ENCODE measurements at regions not wholly inside any gene's neighbourhood (a gene's known extent, or its start where the extent isn't known, plus 50 kb on each side); places are given as distances from the start of the nearest gene placed in this dataset.
"Not testable (repeated sequence)": the region's sequence is repeated elsewhere in the genome, so short reads cannot be mapped to it uniquely, and the experiment has no call there.

GRCh38 chr2:172294983-172295382, 132.4 kb upstream of the ITGA6 start:
- DNase-seq = no peak

DNA sequence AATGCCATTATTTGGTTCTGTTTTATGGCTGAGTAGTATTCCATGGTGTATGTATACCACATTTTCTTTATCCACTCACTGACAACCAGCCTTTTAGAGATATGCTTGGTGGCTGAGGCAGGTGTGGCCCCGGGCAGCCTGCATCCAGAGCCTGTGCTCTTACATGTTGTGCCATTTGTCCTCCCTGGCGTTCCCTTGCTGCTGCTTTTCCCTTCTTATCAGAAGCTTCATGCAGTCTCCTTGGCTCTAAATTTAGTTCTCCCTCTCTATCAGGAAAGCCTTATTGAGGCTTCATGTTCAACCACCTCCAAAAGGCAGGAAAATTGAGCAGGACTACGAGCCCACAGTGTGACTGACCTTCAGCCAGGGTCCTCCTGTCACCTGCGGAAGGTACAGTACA, 131.7 kb upstream of the ITGA6 start:
- DNase-seq = no peak

- DNase-seq = no peak
Measured at GRCh38 chr2:172296267-172297046, 130.9 kb upstream of the ITGA6 start.

- DNase-seq = no peak
Measured at GRCh38 chr2:172297531-172297930, 129.9 kb upstream of the ITGA6 start.

DNA sequence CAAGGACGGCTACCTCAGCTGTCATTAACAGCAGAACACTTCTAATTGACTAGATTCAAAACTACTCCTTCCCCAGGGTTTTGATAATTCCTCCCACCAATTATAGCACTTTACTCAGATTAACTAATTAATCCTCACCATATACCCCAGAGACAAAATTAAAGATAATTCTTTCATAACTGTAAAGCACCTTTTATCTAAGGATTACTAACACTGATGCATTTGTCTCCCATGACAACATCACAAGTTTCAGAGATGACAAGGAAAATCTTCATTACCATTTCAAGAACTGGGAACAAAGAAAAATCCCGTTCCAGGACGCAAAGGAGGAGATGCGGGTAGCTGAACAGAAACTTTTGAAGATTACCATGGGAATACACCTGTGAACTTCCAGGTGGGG, 129.4 kb upstream of the ITGA6 start:
- DNase-seq = no peak

DNA sequence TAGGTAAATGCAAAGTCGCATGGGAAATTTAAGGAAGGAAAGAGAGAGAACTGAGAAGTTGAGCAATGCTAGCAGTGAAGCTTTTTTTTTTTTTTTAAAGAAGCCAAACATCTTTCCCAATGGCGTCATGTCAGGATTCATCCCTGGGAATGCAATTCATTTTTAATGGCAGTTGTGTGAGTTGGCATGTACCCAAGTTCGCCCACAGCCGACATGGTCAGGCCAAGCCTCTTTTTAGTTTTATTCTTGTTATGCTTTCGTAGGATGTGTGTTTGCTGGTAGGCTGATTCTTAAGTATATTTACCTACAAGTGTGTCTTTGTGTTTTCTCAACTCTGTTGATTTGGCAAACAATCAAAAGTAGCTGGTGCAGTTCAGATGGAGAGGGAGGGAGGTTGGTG, 127.6 kb upstream of the ITGA6 start:
- DNase-seq = no peak

DNA sequence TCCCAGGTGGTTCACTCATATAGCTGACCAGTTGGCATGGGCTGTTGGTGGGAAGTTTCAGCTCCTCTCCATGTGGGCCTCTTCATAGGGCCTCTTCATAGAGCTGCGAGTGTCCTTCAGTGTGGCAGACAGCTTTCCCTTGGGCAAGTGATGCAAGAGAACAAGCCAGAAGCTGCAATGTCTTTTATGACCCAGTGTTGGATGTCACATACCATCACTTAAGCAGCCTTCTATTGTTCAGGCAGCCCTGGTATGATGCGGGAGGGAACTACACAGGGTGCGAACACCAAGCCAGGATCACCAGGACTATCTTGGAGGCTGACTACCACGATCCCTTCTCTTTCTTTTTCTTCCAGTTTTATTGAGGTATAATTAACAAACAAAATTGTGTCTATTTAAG, 126.5 kb upstream of the ITGA6 start:
- DNase-seq = no peak

- DNase-seq = no peak
Measured at GRCh38 chr2:172305066-172305465, 122.3 kb upstream of the ITGA6 start.

DNA sequence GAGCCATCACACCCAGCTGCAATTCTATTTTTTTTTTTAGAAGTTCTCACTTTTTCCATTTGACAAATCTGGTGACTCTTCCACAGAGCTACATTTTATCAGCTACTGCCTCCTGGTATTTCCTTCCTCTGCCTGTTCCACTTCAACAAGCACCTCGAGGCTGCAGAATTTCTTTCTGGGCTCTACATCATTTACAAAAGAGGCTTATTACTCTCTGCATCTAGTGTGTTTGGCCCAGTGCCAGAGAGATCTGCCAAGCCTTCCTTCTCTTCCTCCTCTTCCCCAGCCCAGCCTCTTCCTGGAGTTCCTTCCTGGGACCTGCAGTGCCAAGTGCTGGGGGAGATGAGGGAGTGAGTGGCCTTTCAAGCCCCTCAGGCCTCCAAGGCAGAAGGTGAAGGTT, 119.6 kb upstream of the ITGA6 start:
- no peak for DNase-seq

DNA sequence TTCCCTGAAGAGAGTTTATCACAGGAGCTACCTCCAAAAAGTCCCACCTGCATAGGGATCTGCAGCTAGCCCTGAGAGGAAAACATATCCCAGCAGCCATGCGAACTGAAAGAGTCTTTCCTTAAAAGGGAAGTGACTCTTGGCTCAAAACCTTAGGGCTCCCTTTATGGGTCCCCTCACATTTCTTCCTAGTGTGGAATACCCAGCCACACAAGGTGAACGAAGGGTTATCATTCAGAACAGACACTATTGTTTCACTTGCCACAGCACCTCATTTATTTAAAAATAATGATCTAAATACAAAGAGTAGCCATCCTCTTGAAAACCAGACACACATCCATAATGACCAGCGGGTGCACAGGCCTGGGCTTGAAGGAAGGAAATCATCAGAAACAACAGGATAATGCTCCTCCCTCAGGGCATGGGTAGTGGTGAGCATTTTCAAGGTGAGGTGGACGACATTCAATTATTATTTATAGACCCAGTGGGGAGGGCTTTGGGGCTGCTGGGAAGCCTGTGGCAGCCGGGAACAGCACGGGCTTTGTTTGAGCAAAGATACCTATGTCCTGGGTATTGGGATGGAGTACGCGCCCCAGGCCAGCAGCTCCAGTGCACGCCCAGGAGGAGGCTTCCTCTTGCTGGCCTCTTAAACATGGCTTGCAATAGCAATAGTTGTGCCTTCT, 119.0 kb upstream of the ITGA6 start:
- no peak for DNase-seq

DNA sequence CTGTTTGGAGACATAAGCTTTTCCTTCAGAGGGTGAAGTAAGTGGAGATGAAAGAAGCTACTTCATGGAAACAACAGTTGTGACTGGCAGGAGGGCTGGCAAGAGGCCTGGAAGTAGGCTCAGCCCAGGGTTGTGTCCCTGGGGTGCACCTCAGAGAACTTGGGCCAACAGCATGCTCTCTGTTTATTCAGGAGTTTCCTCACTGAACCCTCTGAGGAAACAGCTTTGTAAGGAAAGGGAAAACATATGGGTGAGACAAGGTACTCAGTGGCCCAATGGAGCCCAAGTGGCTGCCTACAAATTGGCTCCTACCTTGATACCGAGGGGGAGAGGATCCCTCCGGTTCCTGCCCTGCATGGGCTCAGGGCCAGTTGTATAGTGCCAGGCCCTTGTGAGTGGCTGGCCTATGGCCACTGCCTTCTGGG, 115.5 kb upstream of the ITGA6 start:
- no peak for DNase-seq

DNA sequence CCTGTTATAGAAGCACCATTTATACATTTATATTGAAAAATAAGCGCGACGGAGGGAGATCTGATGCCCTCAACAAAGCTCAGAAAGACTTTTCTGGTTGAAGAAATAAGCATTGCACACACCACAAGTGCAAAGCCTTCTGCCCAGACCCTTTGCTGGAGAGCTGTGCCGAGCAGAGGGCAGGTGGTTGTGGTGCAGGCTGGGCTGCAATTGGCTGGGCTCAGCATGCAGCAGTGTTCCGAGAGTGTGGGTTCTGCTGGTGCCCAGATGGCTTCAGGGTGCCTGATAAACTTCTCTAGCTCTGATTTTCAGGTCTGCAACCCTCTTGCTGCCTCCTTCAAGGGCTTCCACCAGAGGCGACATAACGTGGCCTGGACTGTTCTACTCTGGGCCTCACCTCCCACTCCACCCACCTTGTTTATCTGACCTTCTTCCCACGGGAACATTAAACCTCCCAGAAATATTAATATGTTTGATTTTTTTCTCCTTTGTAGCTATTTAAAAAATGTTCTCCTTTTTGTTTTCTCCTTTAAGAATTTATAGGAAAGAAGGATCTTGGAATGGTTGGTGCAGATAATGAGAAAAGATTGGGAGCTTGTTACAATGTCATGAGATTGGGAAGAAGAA, 113.6 kb upstream of the ITGA6 start:
- no peak for DNase-seq

- not testable (repeated sequence) for DNase-seq
Measured at GRCh38 chr2:172315070-172315469, 112.3 kb upstream of the ITGA6 start.

- no peak for DNase-seq
Measured at GRCh38 chr2:172322049-172322448, 105.3 kb upstream of the ITGA6 start.

GRCh38 chr2:172323256-172323655, 104.1 kb upstream of the ITGA6 start:
- DNase-seq = no peak

DNA sequence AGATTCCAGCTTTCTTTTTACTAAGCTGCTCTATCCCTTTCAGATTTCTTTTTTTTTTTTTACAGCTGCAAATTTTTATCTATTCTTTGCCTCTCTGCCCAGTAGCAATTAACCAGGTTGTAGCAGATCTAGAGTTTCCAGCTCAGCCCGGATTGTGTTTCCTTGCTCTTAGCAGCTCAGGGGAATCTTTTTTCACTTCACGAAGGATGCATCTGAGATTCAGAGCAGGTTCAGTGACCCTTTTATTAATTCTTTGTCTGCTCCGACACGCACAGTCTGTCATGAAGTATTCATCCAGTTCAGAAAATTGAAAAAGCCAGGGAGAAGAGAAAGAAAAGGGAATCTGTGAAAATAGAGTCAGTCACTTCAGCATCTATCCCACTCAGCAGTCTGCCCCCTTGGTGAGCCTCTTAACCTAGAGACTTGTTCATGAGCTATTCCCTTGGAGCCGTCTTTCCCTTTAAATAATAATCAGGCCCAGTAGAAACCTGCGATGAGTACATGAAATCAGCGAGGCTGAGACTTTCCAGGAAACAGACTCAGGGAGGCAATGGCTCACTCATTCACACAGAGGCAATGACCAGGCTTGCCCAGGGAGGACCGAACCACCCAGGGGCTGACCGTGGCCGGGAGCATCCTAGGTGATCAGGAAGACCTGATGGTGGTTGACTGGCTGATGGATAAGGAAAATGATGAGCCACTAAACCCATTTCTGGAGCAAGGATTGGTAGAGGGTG, 103.4 kb upstream of the ITGA6 start:
- DNase-seq = no peak

- no peak for DNase-seq
Measured at GRCh38 chr2:172326211-172326509, 101.2 kb upstream of the ITGA6 start.

DNA sequence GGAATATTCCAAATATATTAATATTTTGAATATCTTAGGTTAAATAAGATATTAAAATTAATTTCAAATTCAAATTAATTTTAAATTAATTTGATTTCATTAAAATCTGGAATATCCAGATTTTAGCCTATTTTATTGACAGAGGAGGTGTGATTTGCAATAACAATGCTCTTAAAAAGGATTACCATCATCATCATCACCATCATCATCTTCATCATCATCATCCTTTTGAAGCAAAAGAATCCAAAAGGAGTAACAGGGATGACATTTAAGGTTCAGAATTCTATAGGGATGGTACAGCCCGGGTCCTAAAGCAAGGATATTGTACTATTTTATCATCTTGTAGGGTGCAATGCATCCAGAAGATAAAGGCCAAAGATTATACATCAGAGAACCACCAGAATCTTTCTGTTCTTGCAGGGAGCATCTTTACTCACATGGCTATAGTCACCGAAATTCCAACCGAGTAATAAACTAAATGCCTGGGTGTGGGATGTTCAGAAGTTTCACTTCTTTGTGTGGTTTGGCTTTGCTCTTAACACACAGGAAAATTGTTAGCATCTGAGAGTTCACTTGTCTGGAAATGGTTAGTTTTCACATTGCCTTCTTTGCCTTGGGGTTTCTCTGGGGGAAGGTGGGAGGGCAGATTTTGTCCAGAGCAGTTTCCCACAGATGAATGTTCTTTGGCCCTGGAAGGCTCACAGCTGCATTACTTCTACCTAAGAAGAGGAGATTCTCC, 99.1 kb upstream of the ITGA6 start:
- no peak for DNase-seq

DNA sequence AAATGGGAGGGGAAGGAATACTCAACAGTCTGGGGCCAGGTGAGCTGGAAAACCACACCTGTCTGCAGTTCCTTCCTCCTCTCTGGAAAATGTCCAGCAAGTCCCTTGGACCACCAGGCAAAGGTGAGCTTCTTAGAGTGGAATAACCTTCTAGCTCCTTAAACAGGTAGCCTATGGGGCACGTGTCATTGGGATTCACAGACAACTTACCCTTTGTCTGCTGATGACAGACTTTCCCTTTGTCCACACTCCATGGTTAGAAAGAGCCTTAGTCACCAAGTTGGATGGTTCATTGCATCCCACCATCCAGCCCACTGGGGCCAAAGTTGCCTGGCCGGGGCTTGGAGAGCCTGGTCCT, 98.0 kb upstream of the ITGA6 start:
- no peak for DNase-seq

DNA sequence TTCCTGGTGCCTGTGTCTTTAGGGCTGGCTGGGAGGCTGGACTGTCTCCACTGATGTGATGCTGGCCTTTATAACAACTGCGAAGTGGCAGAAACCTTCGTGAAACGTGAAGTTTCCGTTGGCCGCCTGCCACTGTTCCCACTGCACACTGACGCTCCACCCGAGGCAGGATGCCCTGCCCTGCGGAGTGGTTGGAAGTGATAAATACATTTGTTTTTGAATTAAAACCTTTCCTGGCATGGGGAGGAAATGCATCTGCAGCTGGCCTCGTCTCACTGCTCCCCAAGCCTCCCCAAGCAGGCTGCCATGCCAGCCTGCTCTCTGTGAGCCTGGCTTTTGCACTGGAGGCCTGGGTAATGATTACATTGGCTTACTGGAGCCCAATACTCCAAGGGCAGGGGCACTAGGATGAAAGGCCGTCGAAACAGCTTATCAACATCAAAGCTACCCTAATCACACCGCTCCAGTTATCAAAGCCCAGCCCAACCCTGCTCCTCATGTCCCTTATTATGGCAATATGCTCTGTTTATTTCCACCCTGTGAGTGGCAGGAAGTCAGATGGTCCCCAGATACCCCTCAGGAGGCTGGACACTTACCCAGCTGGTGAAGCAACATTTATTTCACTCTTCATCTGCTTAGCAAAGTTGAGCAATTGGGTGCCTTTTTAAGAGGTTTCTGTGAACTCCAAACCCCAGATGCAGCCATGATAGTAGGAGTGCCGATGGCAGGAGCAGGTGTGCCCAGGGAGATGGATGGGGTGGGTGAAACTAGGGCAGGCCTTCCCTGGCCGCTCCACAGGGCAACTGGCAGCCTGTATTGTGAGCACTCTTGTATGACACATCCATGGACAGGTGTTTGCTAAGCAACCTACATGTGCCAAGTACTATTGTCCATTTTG, 97.4 kb upstream of the ITGA6 start:
- DNase-seq = no peak

DNA sequence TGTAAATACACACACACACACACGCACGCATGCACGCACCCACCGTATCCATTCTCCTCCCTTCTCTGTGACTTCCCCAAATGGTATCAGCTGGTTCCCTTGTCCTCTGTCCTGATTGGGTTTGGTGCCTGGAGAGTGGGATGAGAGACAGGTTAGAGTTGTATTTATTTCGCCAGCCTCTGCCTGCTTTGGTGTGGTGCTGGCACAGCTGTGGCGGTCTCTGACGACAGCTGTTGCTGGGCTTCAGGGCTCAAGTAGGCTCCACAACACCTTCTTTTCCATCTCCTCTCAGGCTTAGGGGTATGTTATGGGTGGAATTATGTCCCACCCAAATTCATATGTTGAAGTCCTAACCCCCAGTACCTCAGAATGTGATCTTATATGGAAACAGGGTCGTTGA, 94.9 kb upstream of the ITGA6 start:
- DNase-seq = no peak
